Medulla oblongata (tissue), 1 donor: ENCODE measurements at regions not wholly inside any gene's neighbourhood (a gene's known extent, or its start where the extent isn't known, plus 50 kb on each side); places are given as distances from the start of the nearest gene placed in this dataset.
"Not testable (repeated sequence)": the region's sequence is repeated elsewhere in the genome, so short reads cannot be mapped to it uniquely, and the experiment has no call there.

Source experiments
- DNase-seq: peaks from one replicate; pipeline ENCODE4 v3.0.0-alpha.2; 2015; ENCODE audit errors: extremely low spot score

- DNase-seq = no peak
Measured at GRCh38 chr9:115879451-115879850, 274.1 kb upstream of the PAPPA start.

- no peak for DNase-seq
Measured at GRCh38 chr9:115880221-115880885, 273.2 kb upstream of the PAPPA start.

GRCh38 chr9:115882911-115883310 is 270.7 kb upstream of the PAPPA start:
- DNase-seq = no peak

GRCh38 chr9:115883467-115884329 is 269.9 kb upstream of the PAPPA start:
- peak; percentile 8 for DNase-seq

- DNase-seq = no peak
Measured at GRCh38 chr9:115884846-115885245, 268.7 kb upstream of the PAPPA start.

- no peak for DNase-seq
Measured at GRCh38 chr9:115888131-115888530, 265.5 kb upstream of the PAPPA start.

GRCh38 chr9:115891929-115892328 is 261.7 kb upstream of the PAPPA start:
- DNase-seq = no peak

- DNase-seq = not testable (repeated sequence)
Measured at GRCh38 chr9:115898478-115898877, 255.1 kb upstream of the PAPPA start.

GRCh38 chr9:115900698-115901097 is 252.9 kb upstream of the PAPPA start:
- no peak for DNase-seq

- DNase-seq = no peak
Measured at GRCh38 chr9:115910959-115911358, 242.6 kb upstream of the PAPPA start.

GRCh38 chr9:115912086-115912485 is 241.5 kb upstream of the PAPPA start:
- no peak for DNase-seq

- DNase-seq = no peak
Measured at GRCh38 chr9:115913696-115914095, 239.9 kb upstream of the PAPPA start.

- no peak for DNase-seq
Measured at GRCh38 chr9:115914291-115914690, 239.3 kb upstream of the PAPPA start.

- DNase-seq = no peak
Measured at GRCh38 chr9:115921301-115921700, 232.3 kb upstream of the PAPPA start.

- no peak for DNase-seq
Measured at GRCh38 chr9:115922444-115922843, 231.1 kb upstream of the PAPPA start.

- no peak for DNase-seq
Measured at GRCh38 chr9:115923410-115923809, 230.2 kb upstream of the PAPPA start.

- DNase-seq = no peak
Measured at GRCh38 chr9:115923903-115924668, 229.5 kb upstream of the PAPPA start.

GRCh38 chr9:115924669-115924987 is 229.0 kb upstream of the PAPPA start:
- no peak for DNase-seq

GRCh38 chr9:115925424-115925823 is 228.2 kb upstream of the PAPPA start:
- DNase-seq = no peak

- no peak for DNase-seq
Measured at GRCh38 chr9:115930472-115930871, 223.1 kb upstream of the PAPPA start.

- no peak for DNase-seq
Measured at GRCh38 chr9:115938479-115938878, 215.1 kb upstream of the PAPPA start.

- no peak for DNase-seq
Measured at GRCh38 chr9:115939065-115939765, 214.4 kb upstream of the PAPPA start.
